ENCODE measurements at regions not wholly inside any gene's neighbourhood (a gene's known extent, or its start where the extent isn't known, plus 50 kb on each side); places are given as distances from the start of the nearest gene placed in this dataset.

- no peak for DNase-seq (ENCODE audit: low read depth in 2 of 2)
- H3K4me1 ChIP-seq (ENCODE audit: control insufficient read depth, extremely low read depth, insufficient read depth, low read length) = no peaks in the 10 kb centered on the region
- no peaks in the 10 kb centered on the region for H3K27me3 ChIP-seq (ENCODE audit: control insufficient read depth, insufficient read depth, low read length)
These were observed 476.9 kb downstream of the NR2F2 start for GRCh38 chr15:96807361-96807760.

GRCh38 chr15:96817900-96818299 lies 487.4 kb downstream of the NR2F2 start:
- no peak overlapping the region for H2AFZ ChIP-seq (ENCODE audit: low read length)
- no peak overlapping the region for H3K9ac ChIP-seq (ENCODE audit: insufficient read depth, low read length)
- no peak for DNase-seq (ENCODE audit: low read depth in 2 of 2)
- H3K36me3 ChIP-seq (ENCODE audit: control insufficient read depth, insufficient read depth, low read length) = no peaks in the 10 kb centered on the region
- H3K27me3 ChIP-seq (ENCODE audit: control insufficient read depth, insufficient read depth, low read length) = no peaks in the 10 kb centered on the region
- H3K9me3 ChIP-seq (ENCODE audit: control insufficient read depth, insufficient read depth, low read depth, low read length) = no peaks in the 10 kb centered on the region
- H3K27ac ChIP-seq (ENCODE audit: insufficient read depth, low read length) = no peak overlapping the region
- H3K4me1 ChIP-seq (ENCODE audit: control insufficient read depth, extremely low read depth, insufficient read depth, low read length) = no peaks in the 10 kb centered on the region
- no peak overlapping the region for H3K4me2 ChIP-seq (ENCODE audit: extremely low read depth, insufficient read depth, low read length)
- H3K4me3 ChIP-seq (replicated peaks in 1 of 4; ENCODE audit: control extremely low read depth in 1 of 4, insufficient read depth in 1 of 4, low read depth in 3 of 4, low read length in 4 of 4) = no peak overlapping the region
- no peaks in the 10 kb centered on the region for H4K20me1 ChIP-seq (ENCODE audit: control insufficient read depth, extremely low read depth, insufficient read depth, low read length)
- TF ChIP-seq EZH2 (IDR thresholded peaks at IDR 0.05; ENCODE audit: low read length, missing control alignments) (no peak), CTCF (conservative IDR thresholded peaks at IDR 0.05 in 1 of 2, IDR thresholded peaks at IDR 0.05 in 1 of 2; ENCODE audit: low read depth in 1 of 2, low read length in 2 of 2) (no peak)
- H3K79me2 ChIP-seq (ENCODE audit: control insufficient read depth, insufficient read depth, low read length) = no peaks in the 10 kb centered on the region

More at GRCh38 chr15:96807361-96807760, 476.9 kb downstream of the NR2F2 start:
- Histone ChIP-seq H3K79me2 (ENCODE audit: control insufficient read depth, insufficient read depth, low read length) (no peaks in the 10 kb centered on the region), H3K36me3 (ENCODE audit: control insufficient read depth, insufficient read depth, low read length) (no peaks in the 10 kb centered on the region), H2AFZ (ENCODE audit: low read length) (no peak overlapping the region), H4K20me1 (ENCODE audit: control insufficient read depth, extremely low read depth, insufficient read depth, low read length) (no peaks in the 10 kb centered on the region), H3K4me3 (replicated peaks in 1 of 4; ENCODE audit: control extremely low read depth in 1 of 4, insufficient read depth in 1 of 4, low read depth in 3 of 4, low read length in 4 of 4) (no peak overlapping the region), H3K4me2 (ENCODE audit: extremely low read depth, insufficient read depth, low read length) (no peak overlapping the region), H3K9me3 (ENCODE audit: control insufficient read depth, insufficient read depth, low read depth, low read length) (no peaks in the 10 kb centered on the region), H3K9ac (ENCODE audit: insufficient read depth, low read length) (no peak overlapping the region), H3K27ac (ENCODE audit: insufficient read depth, low read length) (no peak overlapping the region)
- TF ChIP-seq CTCF (conservative IDR thresholded peaks at IDR 0.05 in 1 of 2, IDR thresholded peaks at IDR 0.05 in 1 of 2; ENCODE audit: low read depth in 1 of 2, low read length in 2 of 2) (no peak), EZH2 (IDR thresholded peaks at IDR 0.05; ENCODE audit: low read length, missing control alignments) (no peak)

GRCh38 chr15:96818861-96819260 lies 488.4 kb downstream of the NR2F2 start:
- Histone ChIP-seq H3K79me2 (ENCODE audit: control insufficient read depth, insufficient read depth, low read length) (no peaks in the 10 kb centered on the region), H4K20me1 (ENCODE audit: control insufficient read depth, extremely low read depth, insufficient read depth, low read length) (no peaks in the 10 kb centered on the region), H3K9me3 (ENCODE audit: control insufficient read depth, insufficient read depth, low read depth, low read length) (no peaks in the 10 kb centered on the region), H3K4me3 (replicated peaks in 1 of 4; ENCODE audit: control extremely low read depth in 1 of 4, insufficient read depth in 1 of 4, low read depth in 3 of 4, low read length in 4 of 4) (no peak overlapping the region), H3K9ac (ENCODE audit: insufficient read depth, low read length) (no peak overlapping the region), H3K27me3 (ENCODE audit: control insufficient read depth, insufficient read depth, low read length) (no peaks in the 10 kb centered on the region), H3K27ac (ENCODE audit: insufficient read depth, low read length) (no peak overlapping the region), H2AFZ (ENCODE audit: low read length) (no peak overlapping the region), H3K4me2 (ENCODE audit: extremely low read depth, insufficient read depth, low read length) (no peak overlapping the region), H3K4me1 (ENCODE audit: control insufficient read depth, extremely low read depth, insufficient read depth, low read length) (no peaks in the 10 kb centered on the region), H3K36me3 (ENCODE audit: control insufficient read depth, insufficient read depth, low read length) (no peaks in the 10 kb centered on the region)
- DNase-seq (ENCODE audit: low read depth in 2 of 2) = no peak
- no peak for TF ChIP-seq CTCF (conservative IDR thresholded peaks at IDR 0.05 in 1 of 2, IDR thresholded peaks at IDR 0.05 in 1 of 2; ENCODE audit: low read depth in 1 of 2, low read length in 2 of 2)
- no peak for TF ChIP-seq EZH2 (IDR thresholded peaks at IDR 0.05; ENCODE audit: low read length, missing control alignments)

Measured in fibroblast of lung (primary cell).